ENCODE measurements at regions not wholly inside any gene's neighbourhood (a gene's known extent, or its start where the extent isn't known, plus 50 kb on each side); places are given as distances from the start of the nearest gene placed in this dataset.
A peak's percentile ranks its signal among the peaks of the same experiment; 100 is the strongest.

GRCh38 chr22:48197189-48197690 lies 1434.8 kb downstream of the TBC1D22A start:
- no peak overlapping the region for H3K4me3 ChIP-seq
- H3K27ac ChIP-seq: no peak overlapping the region
- peak; percentile 16 for DNase-seq (ENCODE audit: low spot score)
- no peak for TF ChIP-seq CTCF (IDR thresholded peaks at IDR 0.05)

- no peak overlapping the region for H3K27ac ChIP-seq
- no peak overlapping the region for H3K4me3 ChIP-seq
- DNase-seq (ENCODE audit: low spot score): peak; percentile 12
- no peak for TF ChIP-seq CTCF (IDR thresholded peaks at IDR 0.05)
Observed at GRCh38 chr22:48192920-48193319, 1430.5 kb downstream of the TBC1D22A start.

- DNase-seq (ENCODE audit: low spot score): no peak
- Histone ChIP-seq H3K4me3 (no peak overlapping the region), H3K27ac (no peak overlapping the region)
- TF ChIP-seq CTCF (IDR thresholded peaks at IDR 0.05): no peak
Observed at GRCh38 chr22:48192071-48192470, 1429.6 kb downstream of the TBC1D22A start.

GRCh38 chr22:48188231-48188721 lies 1425.8 kb downstream of the TBC1D22A start:
- Histone ChIP-seq H3K4me3 (no peak overlapping the region), H3K27ac (no peak overlapping the region)
- TF ChIP-seq CTCF (IDR thresholded peaks at IDR 0.05): no peak
- DNase-seq (ENCODE audit: low spot score): peak; percentile 43

GRCh38 chr22:48187356-48187755 lies 1424.9 kb downstream of the TBC1D22A start:
- Histone ChIP-seq H3K4me3 (no peak overlapping the region), H3K27ac (no peak overlapping the region)
- TF ChIP-seq CTCF (IDR thresholded peaks at IDR 0.05): no peak
- DNase-seq (ENCODE audit: low spot score): peak; percentile 50

- TF ChIP-seq CTCF (IDR thresholded peaks at IDR 0.05): no peak
- Histone ChIP-seq H3K27ac (no peak overlapping the region), H3K4me3 (no peak overlapping the region)
- DNase-seq (ENCODE audit: low spot score): peak; percentile 38
Observed at GRCh38 chr22:48186146-48186790, 1423.8 kb downstream of the TBC1D22A start.
